Erythroblast (primary cell): ENCODE measurements at regions not wholly inside any gene's neighbourhood (a gene's known extent, or its start where the extent isn't known, plus 50 kb on each side); places are given as distances from the start of the nearest gene placed in this dataset.

Source experiments
- GATA1 ChIP-seq: IDR thresholded peaks from 2 replicates; pipeline ENCODE4 v1.6.1; 2011; ENCODE audit warnings: low read depth, mild to moderate bottlenecking, control low read depth, low read length, moderate library complexity
- POLR2A ChIP-seq: IDR thresholded peaks from 2 replicates; pipeline ENCODE4 v1.6.1; 2011; ENCODE audit warnings: mild to moderate bottlenecking, low read length

GRCh38 chr2:136209561-136210454 is 91.9 kb upstream of the CXCR4 start:
- TF ChIP-seq POLR2A (no peak), GATA1 (no peak)
